GM21526 (cell line): ENCODE measurements at regions not wholly inside any gene's neighbourhood (a gene's known extent, or its start where the extent isn't known, plus 50 kb on each side); places are given as distances from the start of the nearest gene placed in this dataset.
"Not testable (repeated sequence)": the region's sequence is repeated elsewhere in the genome, so short reads cannot be mapped to it uniquely, and the experiment has no call there.

Experiments
- ATAC-seq: cut with Tn5 transposase; IDR thresholded peaks from one replicate; pipeline ENCODE4 v1.9.1; 2021; ENCODE audit warnings: moderate library complexity; ENCODE audit not compliant: unreplicated experiment, low FRiP score

DNA sequence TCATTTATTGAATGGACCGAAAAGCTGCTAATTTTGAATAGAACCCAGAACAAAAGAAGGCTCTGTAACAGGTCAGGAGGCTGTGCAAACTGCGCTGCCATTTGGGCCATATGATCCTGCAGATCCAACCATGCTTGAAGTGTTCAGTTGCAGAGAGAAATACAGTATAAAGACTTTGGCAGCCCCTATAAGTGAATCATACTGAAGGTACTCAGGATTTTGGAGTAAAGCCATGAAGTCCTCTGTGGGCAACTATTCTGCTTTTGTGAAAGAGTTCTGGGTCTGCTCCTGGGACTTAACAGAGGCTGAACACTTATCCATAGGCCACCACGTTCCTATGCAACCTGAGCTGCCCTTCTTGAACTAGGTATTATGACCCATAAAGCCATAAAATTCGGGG is 1613.6 kb upstream of the PRMT6 start:
- ATAC-seq = no peak

DNA sequence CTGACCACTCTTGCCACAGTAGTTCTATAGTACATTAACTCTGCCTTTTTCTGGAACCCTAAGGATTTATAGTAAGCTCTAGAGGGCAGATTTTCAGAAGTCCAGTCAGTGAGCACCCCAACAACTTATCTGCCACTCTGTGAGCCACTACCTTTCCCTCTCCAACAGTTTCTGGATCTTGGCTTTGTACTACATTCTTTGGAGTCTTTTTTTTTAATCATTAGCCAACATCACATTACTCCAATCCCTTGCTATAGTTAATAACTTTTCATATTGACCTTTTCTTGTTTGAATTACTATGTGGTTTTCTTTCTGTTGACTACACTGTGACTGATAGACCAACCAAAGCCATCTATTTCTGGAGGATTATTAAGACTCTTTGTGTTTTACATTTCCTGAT is 1596.7 kb upstream of the PRMT6 start:
- ATAC-seq = no peak

DNA sequence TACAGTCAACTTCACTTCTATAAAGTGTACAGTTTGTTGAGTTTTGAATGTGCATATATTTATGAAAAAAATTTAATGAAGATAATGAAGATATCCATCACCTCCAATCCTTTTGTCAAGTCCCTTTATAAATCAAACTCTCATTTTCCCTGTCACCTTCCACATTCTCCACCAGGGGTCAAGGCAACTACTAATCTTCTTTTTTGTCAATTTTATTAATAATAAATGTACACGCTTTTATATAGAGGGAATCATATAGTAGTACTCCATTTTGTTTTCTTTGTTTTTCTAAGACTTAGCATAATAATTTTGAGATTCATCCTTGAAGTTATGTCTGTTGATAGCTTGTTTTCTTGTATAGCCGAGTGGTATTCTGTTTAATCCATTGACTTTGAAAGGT is 1594.2 kb upstream of the PRMT6 start:
- no peak for ATAC-seq

DNA sequence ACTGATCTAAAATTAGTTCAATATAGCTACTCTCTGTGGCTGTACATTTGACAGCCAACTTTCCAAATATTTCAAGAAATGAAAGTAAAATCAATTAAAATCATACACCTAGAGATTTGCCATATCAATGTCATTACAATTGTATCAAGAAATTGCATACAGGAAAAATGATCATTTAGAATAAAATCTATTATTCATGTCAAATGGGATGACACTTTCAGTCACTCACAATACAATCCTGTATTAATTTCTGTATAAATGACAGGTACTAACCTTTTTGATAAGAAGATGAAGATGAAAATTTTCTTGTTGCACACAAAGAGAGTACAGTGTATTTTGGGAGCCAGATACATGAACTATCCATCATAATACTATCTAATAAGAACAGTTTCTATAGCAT is 1588.9 kb upstream of the PRMT6 start:
- no peak for ATAC-seq

- ATAC-seq = not testable (repeated sequence)
These were observed 1585.9 kb upstream of the PRMT6 start for GRCh38 chr1:105470541-105470940.

- no peak for ATAC-seq
These were observed 1573.0 kb upstream of the PRMT6 start for GRCh38 chr1:105483436-105483835.

DNA sequence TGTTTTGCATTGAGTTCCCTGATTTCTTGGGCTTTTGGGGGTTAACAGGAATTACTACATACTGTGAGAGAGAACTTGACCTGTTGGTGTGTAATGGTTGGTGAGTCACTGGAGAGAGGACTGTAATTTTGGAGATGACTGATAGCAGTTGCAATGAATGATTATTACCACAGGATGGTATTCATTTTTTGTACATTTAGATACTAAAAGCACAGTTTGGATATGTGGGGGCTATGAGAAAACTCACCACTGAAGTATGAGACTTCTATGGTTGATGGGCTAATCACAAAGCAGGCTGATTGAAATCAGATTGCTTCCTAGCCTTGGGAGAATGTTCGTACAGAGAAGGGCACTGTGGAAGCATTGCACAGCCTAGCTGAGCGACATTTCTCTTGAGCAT is 1571.3 kb upstream of the PRMT6 start:
- no peak for ATAC-seq

- ATAC-seq = no peak
These were observed 1563.6 kb upstream of the PRMT6 start for GRCh38 chr1:105492921-105493320.

- no peak for ATAC-seq
These were observed 1540.4 kb upstream of the PRMT6 start for GRCh38 chr1:105516068-105516467.

- no peak for ATAC-seq
These were observed 1522.5 kb upstream of the PRMT6 start for GRCh38 chr1:105533996-105534395.

GRCh38 chr1:105544475-105544874 is 1512.0 kb upstream of the PRMT6 start:
- no peak for ATAC-seq

DNA sequence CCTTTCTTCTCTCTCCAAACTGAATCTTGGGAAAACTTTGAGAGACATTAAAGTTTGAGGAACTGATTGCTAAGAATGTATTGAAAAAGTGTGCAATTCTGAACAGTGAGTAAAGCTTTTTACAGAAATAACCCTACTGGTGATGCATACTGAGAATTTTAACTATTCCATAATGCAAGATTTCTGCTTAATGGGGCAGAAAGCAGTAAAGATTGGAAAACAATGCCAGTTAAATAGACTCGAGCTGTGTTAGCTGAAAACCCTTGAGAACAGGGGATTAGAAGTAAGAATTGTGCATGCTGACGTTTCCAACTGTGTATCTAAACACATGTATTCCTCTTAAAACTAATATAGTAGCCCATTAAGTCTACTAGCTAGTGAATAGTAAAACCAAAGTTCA is 1500.2 kb upstream of the PRMT6 start:
- no peak for ATAC-seq

- ATAC-seq = no peak
These were observed 1498.5 kb upstream of the PRMT6 start for GRCh38 chr1:105558023-105558422.

- no peak for ATAC-seq
These were observed 1491.5 kb upstream of the PRMT6 start for GRCh38 chr1:105565006-105565405.

GRCh38 chr1:105585791-105586190 is 1470.7 kb upstream of the PRMT6 start:
- no peak for ATAC-seq

DNA sequence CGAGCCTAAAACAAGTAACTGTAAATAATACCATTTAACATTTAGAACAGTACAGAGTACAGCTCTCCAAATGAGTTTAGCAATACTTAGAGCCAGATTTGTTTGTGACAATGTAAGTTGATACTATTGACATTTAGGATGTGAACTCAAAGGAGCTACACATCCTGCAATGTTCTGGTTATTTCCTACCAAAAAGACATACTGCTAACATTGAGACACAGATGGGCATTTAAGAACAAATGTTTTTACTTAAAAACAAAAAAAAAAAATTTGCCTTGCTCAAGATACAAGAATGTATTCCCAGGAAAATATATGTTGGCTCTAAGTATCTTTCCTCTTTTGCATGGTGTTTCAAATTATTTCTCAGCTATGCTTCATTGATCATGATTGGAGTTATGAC is 1464.8 kb upstream of the PRMT6 start:
- no peak for ATAC-seq

- ATAC-seq = no peak
These were observed 1447.8 kb upstream of the PRMT6 start for GRCh38 chr1:105608713-105609112.

DNA sequence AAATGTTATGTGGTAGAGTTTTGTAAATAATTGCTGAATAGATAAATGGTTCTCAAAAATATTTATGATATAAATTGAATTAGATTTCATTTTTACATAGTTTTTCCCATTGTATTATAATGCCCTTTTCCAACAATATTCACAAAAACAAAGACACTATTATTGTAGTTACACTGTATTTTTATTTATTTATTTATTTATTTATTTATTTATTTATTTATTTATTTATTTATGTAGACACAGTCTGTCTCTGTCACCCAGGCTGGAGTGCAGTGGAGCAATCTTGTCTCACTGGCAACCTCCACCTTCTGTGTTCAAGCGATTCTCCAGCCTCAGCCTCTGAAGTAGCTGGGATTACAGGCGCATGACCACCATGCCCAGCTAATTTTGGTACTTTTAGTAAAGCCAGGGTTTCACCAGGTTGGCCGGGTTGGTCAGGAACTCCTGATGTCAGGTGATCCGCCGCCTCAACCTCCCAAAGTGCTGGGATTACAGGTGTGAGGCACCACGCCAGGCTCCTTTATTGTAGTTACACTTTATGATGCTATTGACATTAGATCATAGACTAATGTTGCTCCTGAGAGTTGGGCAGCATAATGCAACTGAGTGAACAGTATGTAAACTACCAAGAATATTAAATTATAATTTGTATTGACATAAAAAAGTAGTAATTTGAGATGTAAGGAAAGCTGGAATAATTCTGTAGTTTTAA is 1430.0 kb upstream of the PRMT6 start:
- ATAC-seq = no peak

- not testable (repeated sequence) for ATAC-seq
These were observed 1425.2 kb upstream of the PRMT6 start for GRCh38 chr1:105631153-105631744.

- ATAC-seq = no peak
These were observed 1423.9 kb upstream of the PRMT6 start for GRCh38 chr1:105632342-105633196.

- no peak for ATAC-seq
These were observed 1420.4 kb upstream of the PRMT6 start for GRCh38 chr1:105636052-105636451.

- ATAC-seq = no peak
These were observed 1415.1 kb upstream of the PRMT6 start for GRCh38 chr1:105641407-105641806.
